ENCODE measurements at regions not wholly inside any gene's neighbourhood (a gene's known extent, or its start where the extent isn't known, plus 50 kb on each side); places are given as distances from the start of the nearest gene placed in this dataset.
A peak's percentile ranks its signal among the peaks of the same experiment; 100 is the strongest.

DNA sequence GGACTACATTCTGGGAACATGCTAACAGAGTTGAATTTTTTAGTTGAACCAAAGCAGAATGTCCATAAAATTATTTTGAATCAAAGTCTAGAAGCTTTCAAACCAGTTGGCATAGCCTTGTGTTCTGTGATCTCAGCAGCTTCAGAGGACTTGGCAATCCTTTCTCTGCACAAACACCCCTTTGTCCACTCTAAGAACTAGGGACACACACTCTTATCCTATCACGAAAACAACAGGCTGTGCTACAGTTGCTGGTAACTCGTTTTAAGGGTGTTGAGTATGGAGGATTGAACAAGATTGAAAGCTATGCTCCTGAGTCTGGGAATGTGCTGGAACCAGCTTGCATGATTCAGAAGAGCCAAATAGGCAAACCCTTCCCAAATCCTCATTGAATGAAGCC lies 76.4 kb upstream of the PRSS58 start:
- no peak for DNase-seq (ENCODE audit: low read depth in 2 of 2)

DNA sequence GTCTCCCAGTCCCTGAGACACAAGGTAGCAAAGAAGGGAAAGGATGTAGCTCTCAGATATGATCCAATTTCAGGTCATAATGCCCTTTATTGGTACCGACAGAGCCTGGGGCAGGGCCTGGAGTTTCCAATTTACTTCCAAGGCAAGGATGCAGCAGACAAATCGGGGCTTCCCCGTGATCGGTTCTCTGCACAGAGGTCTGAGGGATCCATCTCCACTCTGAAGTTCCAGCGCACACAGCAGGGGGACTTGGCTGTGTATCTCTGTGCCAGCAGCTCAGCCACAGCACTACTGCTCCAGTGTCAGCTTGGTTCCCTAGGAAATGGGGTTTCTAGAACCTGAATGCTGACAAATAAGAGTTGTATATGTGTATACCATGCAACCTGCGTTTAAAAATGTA lies 74.6 kb upstream of the PRSS58 start:
- DNase-seq (ENCODE audit: low read depth in 2 of 2): no peak

DNA sequence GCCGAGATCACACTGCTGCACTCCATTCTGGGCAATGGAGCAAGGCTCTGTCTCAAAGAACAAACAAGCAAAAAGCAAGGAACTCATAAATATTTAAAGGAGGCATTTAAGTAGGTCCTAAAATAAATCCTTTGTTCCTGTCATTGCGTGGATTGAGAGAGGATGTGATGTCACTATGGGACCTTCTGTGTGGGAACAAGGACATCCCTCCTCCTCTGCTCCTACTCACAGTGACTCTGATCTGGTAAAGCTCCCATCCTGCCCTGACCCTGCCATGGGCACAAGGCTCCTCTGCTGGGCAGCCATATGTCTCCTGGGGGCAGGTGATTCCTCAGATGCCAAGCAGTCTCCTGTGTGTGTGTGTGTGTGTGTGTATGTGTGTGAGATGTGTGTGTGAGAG lies 74.1 kb upstream of the PRSS58 start:
- no peak for DNase-seq (ENCODE audit: low read depth in 2 of 2)

DNA sequence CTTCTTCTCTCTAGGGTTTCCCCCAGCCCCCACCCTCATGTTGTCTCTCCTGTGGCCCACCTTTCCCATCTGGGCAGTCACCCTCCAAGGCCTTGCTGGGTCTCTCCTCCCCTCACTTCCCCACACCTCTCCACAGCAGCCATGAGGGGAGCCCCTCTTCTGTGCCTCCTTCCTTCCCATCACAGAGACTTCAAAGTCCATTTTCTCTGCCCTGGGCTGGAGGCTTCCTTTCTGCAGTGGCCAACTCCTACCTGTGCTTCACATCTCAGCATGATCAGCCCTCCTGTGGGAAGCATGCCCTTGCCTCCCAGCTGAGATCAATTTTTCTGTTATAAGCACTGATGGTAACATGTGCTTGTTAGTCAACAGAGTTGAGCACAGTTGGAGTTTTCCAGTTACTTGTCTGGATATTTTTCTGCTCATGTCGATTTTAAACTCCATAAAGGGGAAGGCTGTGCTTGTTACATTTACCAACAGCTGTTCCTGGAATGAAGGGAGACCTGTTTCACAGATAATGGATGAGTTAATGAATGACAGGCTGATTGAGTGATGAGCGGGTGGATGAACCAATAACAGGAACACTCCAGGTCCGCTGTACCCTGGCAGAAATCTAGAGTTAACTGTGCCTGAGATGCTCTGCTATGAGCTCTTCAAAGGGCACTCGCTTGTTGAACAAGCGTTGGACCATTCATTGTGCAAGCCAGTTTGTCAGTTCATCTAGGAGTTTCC lies 71.4 kb upstream of the PRSS58 start:
- no peak for DNase-seq (ENCODE audit: low read depth in 2 of 2)

DNA sequence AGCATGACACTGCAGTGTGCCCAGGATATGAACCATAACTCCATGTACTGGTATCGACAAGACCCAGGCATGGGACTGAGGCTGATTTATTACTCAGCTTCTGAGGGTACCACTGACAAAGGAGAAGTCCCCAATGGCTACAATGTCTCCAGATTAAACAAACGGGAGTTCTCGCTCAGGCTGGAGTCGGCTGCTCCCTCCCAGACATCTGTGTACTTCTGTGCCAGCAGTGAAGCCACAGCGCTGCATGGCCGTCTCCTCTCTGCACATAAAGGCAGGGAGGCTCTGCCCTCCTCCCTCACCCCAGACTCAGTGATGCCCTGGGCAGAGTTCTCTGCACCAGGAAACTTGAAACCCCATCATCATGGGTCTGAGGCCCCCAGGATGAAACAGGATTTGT lies 70.7 kb upstream of the PRSS58 start:
- no peak for DNase-seq (ENCODE audit: low read depth in 2 of 2)

DNA sequence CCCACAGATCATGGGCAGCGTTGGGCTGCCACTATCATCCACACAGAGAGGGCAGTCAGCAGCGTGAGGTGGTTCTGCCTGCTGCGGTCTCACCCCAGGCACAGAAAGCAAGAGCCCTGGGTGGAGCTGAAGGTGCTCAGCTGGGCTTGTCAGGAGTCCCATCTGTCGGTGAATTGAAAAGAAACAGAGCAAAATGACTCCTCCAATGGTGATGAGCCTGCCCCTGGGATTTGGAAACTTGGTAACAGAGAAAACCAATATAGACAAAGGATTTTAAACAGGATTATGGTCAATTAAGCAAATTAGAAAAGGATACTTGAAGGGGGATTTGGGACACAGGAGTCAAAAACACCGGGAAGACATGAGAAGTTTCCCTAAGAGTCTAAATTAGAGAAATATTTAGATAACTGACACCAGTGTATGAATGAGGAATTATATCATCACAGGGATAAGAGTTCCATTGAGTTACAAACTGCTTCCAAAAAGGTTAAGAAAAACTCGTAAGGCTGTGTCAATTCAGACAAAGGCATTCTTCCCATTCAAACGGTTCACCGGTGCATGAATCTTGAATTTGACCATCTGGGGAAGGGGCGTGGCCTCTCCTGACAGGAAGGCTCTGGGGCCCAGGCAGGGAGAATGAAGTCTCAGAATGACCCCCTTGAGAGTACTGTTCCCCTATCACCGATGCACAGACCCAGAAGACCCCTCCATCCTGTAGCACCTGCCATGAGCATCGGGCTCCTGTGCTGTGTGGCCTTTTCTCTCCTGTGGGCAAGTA lies 70.0 kb upstream of the PRSS58 start:
- DNase-seq (ENCODE audit: low read depth in 2 of 2): no peak

DNA sequence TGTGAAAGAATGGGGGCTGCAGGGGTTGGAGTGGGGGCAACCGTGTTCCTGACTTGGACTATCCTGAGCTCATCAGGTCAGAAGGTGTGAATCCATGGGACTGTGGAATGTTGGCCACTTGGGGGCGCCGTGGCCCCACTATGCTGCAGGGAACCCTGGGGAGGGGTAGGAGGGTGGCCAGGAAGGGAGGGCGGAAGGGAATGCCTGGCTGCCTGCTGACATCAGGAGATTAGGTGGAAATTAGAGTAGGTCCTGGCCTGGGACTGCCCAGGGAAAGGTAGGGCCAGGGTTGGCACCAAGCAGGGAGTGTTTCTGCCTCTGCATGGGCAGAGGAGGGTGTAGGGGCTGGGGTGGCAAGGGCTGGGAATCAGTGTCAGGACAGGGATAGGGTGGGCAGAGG lies 65.8 kb upstream of the PRSS58 start:
- DNase-seq (ENCODE audit: low read depth in 2 of 2): peak in 1 of 2 experiments; percentile 46

DNA sequence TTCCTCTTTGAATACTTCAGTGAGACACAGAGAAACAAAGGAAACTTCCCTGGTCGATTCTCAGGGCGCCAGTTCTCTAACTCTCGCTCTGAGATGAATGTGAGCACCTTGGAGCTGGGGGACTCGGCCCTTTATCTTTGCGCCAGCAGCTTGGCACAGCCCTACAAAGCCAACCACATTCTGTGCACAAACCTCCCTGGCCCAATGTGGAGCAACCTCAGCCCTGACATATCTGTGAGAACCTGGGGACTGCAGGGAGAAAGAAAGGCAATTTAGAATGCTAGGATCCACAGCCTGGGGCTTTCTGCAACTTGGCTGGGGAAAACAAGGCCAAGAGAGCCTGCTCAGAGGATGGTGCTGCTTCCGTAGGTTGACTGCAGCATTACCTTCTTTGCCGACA lies 63.5 kb upstream of the PRSS58 start:
- no peak for DNase-seq (ENCODE audit: low read depth in 2 of 2)

DNA sequence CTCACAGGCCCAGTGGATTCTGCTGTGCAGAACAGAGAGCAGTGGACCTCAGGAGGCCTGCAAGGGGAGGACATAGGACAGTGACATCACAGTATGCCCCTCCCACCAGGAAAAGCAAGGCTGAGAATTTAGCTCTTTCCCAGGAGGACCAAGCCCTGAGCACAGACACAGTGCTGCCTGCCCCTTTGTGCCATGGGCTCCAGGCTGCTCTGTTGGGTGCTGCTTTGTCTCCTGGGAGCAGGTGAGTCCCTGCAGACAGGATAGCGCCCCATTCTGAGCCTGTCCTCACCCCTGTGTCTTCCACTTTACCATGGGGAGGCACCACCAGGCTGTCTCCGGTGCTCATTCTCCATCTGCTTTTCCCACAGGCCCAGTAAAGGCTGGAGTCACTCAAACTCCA lies 63.0 kb upstream of the PRSS58 start:
- DNase-seq (ENCODE audit: low read depth in 2 of 2): no peak

DNA sequence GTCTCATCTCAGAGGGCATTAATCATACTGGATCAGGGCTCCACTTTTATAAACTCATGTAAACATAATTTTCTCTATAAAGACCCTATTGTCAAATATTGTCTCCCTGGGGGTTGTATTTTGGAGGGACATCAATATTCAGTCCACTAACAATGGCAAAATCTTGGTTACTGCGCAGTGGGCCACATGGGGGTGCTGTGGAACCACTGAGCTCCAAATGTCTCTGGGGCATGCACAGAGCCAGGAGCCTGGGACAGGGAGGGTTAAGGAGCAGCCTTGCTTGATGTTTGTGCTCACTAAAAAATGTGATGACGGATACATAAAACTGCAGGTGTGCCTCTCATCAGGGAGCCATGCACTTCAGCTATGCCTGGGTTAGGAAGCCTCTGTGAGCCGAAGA lies 62.1 kb upstream of the PRSS58 start:
- DNase-seq (ENCODE audit: low read depth in 2 of 2): peak in 1 of 2 experiments; percentile 48

DNA sequence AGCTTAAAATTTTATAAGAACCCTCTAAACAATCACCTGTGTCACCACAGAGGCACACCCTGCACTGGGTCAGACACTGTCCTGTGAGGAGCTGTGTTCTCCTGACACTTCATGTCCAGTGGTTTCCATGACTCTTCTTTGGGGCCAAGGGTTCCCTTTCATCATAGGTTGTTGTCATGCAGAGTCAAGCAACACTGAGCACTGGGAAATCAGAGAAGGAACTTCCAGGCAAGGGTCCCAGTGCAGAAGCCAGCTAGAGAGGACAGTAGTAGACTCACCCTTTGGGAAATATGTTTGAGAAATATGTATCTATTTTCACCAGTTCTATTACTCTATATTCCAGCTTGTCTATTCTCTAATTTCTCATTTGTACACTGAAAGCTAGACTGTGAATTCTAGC lies 56.4 kb upstream of the PRSS58 start:
- no peak for DNase-seq (ENCODE audit: low read depth in 2 of 2)

DNA sequence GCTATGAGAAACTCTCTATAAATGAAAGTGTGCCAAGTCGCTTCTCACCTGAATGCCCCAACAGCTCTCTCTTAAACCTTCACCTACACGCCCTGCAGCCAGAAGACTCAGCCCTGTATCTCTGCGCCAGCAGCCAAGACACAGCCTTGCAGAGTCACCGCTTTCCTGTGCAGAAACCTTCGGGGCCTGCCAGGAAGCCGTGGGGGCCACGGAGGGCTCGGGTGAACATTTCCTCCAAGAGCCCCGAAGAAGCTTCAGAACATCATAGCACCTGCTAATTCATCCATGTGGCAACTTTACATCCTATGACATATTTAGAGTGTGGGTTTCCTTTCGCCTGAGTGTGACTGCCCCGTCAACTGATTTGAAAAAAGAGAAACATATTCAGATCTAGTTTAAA lies 55.7 kb upstream of the PRSS58 start:
- DNase-seq (ENCODE audit: low read depth in 2 of 2): no peak

DNA sequence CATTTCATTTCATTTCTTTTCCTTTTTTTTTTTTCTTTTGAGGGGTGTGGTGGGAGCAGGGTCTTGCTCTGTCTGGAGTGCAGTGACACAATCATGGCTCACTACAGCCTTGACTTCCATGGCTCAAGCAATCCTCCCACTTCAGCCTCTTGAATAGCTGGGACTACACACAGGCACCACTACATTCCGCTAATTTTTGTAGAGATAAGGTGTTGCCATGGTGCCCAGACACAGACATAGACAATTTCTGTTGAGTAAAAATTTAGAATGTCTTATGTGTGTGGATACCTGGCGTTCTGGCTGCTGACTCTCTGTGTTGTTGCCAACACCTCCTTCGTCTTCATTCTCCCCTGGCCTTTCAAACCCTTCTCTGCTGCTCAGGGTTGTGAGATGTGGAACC lies 54.0 kb upstream of the PRSS58 start:
- no peak for DNase-seq (ENCODE audit: low read depth in 2 of 2)

DNA sequence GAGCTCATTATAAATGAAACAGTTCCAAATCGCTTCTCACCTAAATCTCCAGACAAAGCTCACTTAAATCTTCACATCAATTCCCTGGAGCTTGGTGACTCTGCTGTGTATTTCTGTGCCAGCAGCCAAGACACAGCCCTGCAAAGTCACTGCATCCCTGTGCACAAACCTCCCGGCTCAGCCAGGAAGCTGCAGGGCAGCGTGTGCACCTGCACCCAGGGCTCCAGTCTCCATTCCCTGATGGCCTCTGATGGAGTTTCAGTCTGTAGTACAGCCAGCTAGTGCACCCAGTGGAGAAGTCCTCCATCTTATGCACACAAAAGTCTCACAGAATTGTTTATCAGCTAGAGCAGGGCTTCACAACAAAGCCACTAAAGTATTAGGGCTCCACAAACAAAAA lies 51.1 kb upstream of the PRSS58 start:
- no peak for DNase-seq (ENCODE audit: low read depth in 2 of 2)

DNA sequence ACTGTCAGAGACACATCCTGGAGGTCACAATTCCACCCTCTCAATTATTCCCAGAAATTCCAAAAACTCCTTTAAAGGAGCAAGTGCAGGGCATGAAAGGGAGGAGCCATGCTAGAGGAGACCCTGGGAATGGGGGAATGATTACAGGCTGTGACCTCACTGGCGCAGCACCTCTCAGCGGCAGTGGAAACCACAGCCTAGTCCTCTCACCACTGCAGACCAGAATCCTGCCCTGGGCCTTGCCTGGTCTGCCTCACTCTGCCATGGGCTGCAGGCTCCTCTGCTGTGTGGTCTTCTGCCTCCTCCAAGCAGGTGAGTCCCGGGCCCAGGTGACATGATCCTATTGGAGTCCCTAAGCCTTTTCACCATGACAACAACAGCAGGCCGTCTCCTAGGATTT lies 50.5 kb upstream of the PRSS58 start:
- no peak for DNase-seq (ENCODE audit: low read depth in 2 of 2)

Measured in stimulated activated CD4-positive, alpha-beta T cell treated with anti-CD3 and anti-CD28 coated beads, Interleukin-12 subunit alpha, Interleukin-12 subunit beta, amount 100 ng/mL, for 24 hours (primary cell).